ENCODE measurements at regions not wholly inside any gene's neighbourhood (a gene's known extent, or its start where the extent isn't known, plus 50 kb on each side); places are given as distances from the start of the nearest gene placed in this dataset.
"Not testable (repeated sequence)": the region's sequence is repeated elsewhere in the genome, so short reads cannot be mapped to it uniquely, and the experiment has no call there.

- no peak for FAIRE-seq
Measured at GRCh38 chr1:221204055-221204833, 325.0 kb downstream of the HLX start.

- FAIRE-seq, result no peak
Measured at GRCh38 chr1:221206076-221206475, 326.8 kb downstream of the HLX start.

- FAIRE-seq, result no peak
Measured at GRCh38 chr1:221212926-221213325, 333.7 kb downstream of the HLX start.

- FAIRE-seq, result no peak
Measured at GRCh38 chr1:221217029-221217428, 337.8 kb downstream of the HLX start.

- FAIRE-seq, result no peak
Measured at GRCh38 chr1:221223281-221223680, 344.0 kb downstream of the HLX start.

GRCh38 chr1:221227460-221227859, 348.2 kb downstream of the HLX start:
- no peak for FAIRE-seq

GRCh38 chr1:221227872-221228337, 348.7 kb downstream of the HLX start:
- FAIRE-seq, result no peak

- no peak for FAIRE-seq
Measured at GRCh38 chr1:221228594-221228993, 349.4 kb downstream of the HLX start.

- FAIRE-seq, result no peak
Measured at GRCh38 chr1:221230605-221231004, 351.4 kb downstream of the HLX start.

- FAIRE-seq, result no peak
Measured at GRCh38 chr1:221234791-221235190, 355.5 kb downstream of the HLX start.

GRCh38 chr1:221237587-221237986, 358.3 kb downstream of the HLX start:
- no peak for FAIRE-seq

- no peak for FAIRE-seq
Measured at GRCh38 chr1:221239181-221239580, 359.9 kb downstream of the HLX start.

- no peak for FAIRE-seq
Measured at GRCh38 chr1:221239792-221240191, 360.5 kb downstream of the HLX start.

- no peak for FAIRE-seq
Measured at GRCh38 chr1:221240690-221241089, 361.4 kb downstream of the HLX start.

- FAIRE-seq, result no peak
Measured at GRCh38 chr1:221241157-221241556, 361.9 kb downstream of the HLX start.

GRCh38 chr1:221241592-221241991, 362.3 kb downstream of the HLX start:
- FAIRE-seq, result no peak

GRCh38 chr1:221246067-221246466, 366.8 kb downstream of the HLX start:
- FAIRE-seq, result no peak

GRCh38 chr1:221246628-221247415, 367.6 kb downstream of the HLX start:
- no peak for FAIRE-seq

- FAIRE-seq, result no peak
Measured at GRCh38 chr1:221251580-221251979, 372.3 kb downstream of the HLX start.

GRCh38 chr1:221254813-221255212, 375.6 kb downstream of the HLX start:
- no peak for FAIRE-seq

GRCh38 chr1:221256773-221257172, 377.5 kb downstream of the HLX start:
- FAIRE-seq, result no peak

- FAIRE-seq, result not testable (repeated sequence)
Measured at GRCh38 chr1:221257548-221257947, 378.3 kb downstream of the HLX start.

GRCh38 chr1:221262677-221263076, 383.4 kb downstream of the HLX start:
- FAIRE-seq, result not testable (repeated sequence)
